H1 (cell line): ENCODE measurements at regions not wholly inside any gene's neighbourhood (a gene's known extent, or its start where the extent isn't known, plus 50 kb on each side); places are given as distances from the start of the nearest gene placed in this dataset.

ENCODE experiments used
- POLR2A ChIP-seq, 2 experiments: IDR thresholded peaks; 1 replicate in 1 of 2; 2 replicates in 1 of 2; pipeline ENCODE4 v1.6.1; 2011; ENCODE audit warnings: low read depth in 2 of 2, low read length in 2 of 2, mild to moderate bottlenecking in 2 of 2; ENCODE audit errors: control extremely low read depth in 1 of 2
- ZNF274 ChIP-seq: IDR thresholded peaks from 2 replicates; pipeline ENCODE4 v1.7.0; 2012; ENCODE audit warnings: low read length, borderline replicate concordance; ENCODE audit errors: extremely low read depth

DNA sequence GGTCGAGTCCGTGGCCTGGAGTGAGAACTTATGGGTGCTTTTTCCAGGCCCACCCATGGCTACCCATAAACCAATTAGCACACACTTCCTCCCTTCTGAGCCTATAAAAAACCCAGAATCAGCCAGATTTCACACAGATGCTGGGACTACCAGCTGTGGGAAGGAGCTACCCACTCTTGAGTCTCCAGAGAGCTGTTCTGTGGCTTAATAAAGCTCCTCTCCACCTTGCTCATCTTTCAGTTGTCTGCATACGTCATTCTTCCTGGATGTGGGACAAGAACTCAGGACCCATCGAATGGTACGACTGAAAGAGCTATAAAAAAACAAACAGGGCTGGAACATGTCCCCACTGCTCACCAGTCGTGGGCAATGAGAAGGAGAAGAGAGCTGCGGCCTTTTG lies 555.4 kb upstream of the CCDC54 start:
- no peak for TF ChIP-seq POLR2A (IDR thresholded peaks at IDR 0.05; ENCODE audit: control extremely low read depth in 1 of 2, low read depth in 2 of 2, low read length in 2 of 2)
- no peak for TF ChIP-seq ZNF274
